Activated CD4-positive, CD25-positive, alpha-beta regulatory T cell treated with anti-CD3 and anti-CD28 coated beads, Interleukin-2, amount 50 U/mL, for 72 hours (primary cell): ENCODE measurements at regions not wholly inside any gene's neighbourhood (a gene's known extent, or its start where the extent isn't known, plus 50 kb on each side); places are given as distances from the start of the nearest gene placed in this dataset.

Experiments
- DNase-seq: peaks from one replicate; pipeline ENCODE4 v3.0.0; 2021

- DNase-seq = no peak
Observed at GRCh38 chr1:25034736-25035522, 104.9 kb upstream of the RUNX3 start.

GRCh38 chr1:25033828-25034705 lies 104.0 kb upstream of the RUNX3 start:
- no peak for DNase-seq

- DNase-seq = no peak
Observed at GRCh38 chr1:25033030-25033827, 103.2 kb upstream of the RUNX3 start.

- DNase-seq = no peak
Observed at GRCh38 chr1:25031966-25032667, 102.0 kb upstream of the RUNX3 start.

- DNase-seq = no peak
Observed at GRCh38 chr1:25031601-25031965, 101.5 kb upstream of the RUNX3 start.

GRCh38 chr1:25030674-25031589 lies 100.9 kb upstream of the RUNX3 start:
- DNase-seq = peak; percentile 67

GRCh38 chr1:25030012-25030411 lies 99.9 kb upstream of the RUNX3 start:
- DNase-seq = no peak

GRCh38 chr1:25028907-25029599 lies 99.0 kb upstream of the RUNX3 start:
- no peak for DNase-seq

GRCh38 chr1:25028587-25028906 lies 98.5 kb upstream of the RUNX3 start:
- DNase-seq = no peak

GRCh38 chr1:25027822-25028586 lies 97.9 kb upstream of the RUNX3 start:
- no peak for DNase-seq

GRCh38 chr1:25026730-25027450 lies 96.8 kb upstream of the RUNX3 start:
- no peak for DNase-seq

- DNase-seq = no peak
Observed at GRCh38 chr1:25026304-25026703, 96.2 kb upstream of the RUNX3 start.

- no peak for DNase-seq
Observed at GRCh38 chr1:25024615-25025350, 94.7 kb upstream of the RUNX3 start.

GRCh38 chr1:25023826-25024225 lies 93.8 kb upstream of the RUNX3 start:
- no peak for DNase-seq

- DNase-seq = no peak
Observed at GRCh38 chr1:25023190-25023578, 93.1 kb upstream of the RUNX3 start.

GRCh38 chr1:25022361-25023189 lies 92.5 kb upstream of the RUNX3 start:
- peak; percentile 70 for DNase-seq

GRCh38 chr1:25021591-25022215 lies 91.6 kb upstream of the RUNX3 start:
- no peak for DNase-seq
